GM23338 (cell line): ENCODE measurements at regions not wholly inside any gene's neighbourhood (a gene's known extent, or its start where the extent isn't known, plus 50 kb on each side); places are given as distances from the start of the nearest gene placed in this dataset.

Experiments used
- CREB1 ChIP-seq: fragments of 250-450 bp; sonication (Bioruptor Pico); IDR thresholded peaks from 2 replicates; pipeline ENCODE4 v1.5.0; 2020; ENCODE audit warnings: low read depth, mild to moderate bottlenecking, moderate library complexity
- EZH2 ChIP-seq: fragments of 200-600 bp; sonication (generic); IDR thresholded peaks from one replicate; pipeline ENCODE4 v1.8.0; 2017; ENCODE audit warnings: antibody characterized with exemption, mild to moderate bottlenecking, low read depth; ENCODE audit not compliant: unreplicated experiment
- EZH2phosphoT487 ChIP-seq: fragments of 200-600 bp; sonication (generic); IDR thresholded peaks from one replicate; pipeline ENCODE4 v1.8.1; 2018; ENCODE audit warnings: antibody characterized with exemption; ENCODE audit not compliant: unreplicated experiment
- POLR2AphosphoS5 ChIP-seq: IDR thresholded peaks from 2 replicates; pipeline ENCODE4 v1.6.1; 2016; ENCODE audit warnings: antibody characterized with exemption, low read depth
- ZNF462 ChIP-seq: fragments of 250-450 bp; sonication (Bioruptor Pico); IDR thresholded peaks from 2 replicates; pipeline ENCODE4 v1.5.0; 2020; ENCODE audit warnings: mild to moderate bottlenecking, moderate library complexity
- TF ChIP-seq, protein P1 (sequence below), 2 experiments: fragments of 200-600 bp in 1 of 2; sonication (generic) in 1 of 2; conservative IDR thresholded peaks; 2 replicates each; pipeline versions ENCODE4 v1.5.1 to v1.6.1; 2016 to 2017; ENCODE audit warnings: antibody characterized with exemption in 2 of 2, low read depth in 2 of 2, mild to moderate bottlenecking in 2 of 2, moderate library complexity in 1 of 2
- TF ChIP-seq, protein P2 (sequence below): IDR thresholded peaks from one replicate; pipeline ENCODE4 v1.6.1; 2018; ENCODE audit warnings: antibody characterized with exemption; ENCODE audit not compliant: unreplicated experiment

- TF ChIP-seq, protein P1, sequence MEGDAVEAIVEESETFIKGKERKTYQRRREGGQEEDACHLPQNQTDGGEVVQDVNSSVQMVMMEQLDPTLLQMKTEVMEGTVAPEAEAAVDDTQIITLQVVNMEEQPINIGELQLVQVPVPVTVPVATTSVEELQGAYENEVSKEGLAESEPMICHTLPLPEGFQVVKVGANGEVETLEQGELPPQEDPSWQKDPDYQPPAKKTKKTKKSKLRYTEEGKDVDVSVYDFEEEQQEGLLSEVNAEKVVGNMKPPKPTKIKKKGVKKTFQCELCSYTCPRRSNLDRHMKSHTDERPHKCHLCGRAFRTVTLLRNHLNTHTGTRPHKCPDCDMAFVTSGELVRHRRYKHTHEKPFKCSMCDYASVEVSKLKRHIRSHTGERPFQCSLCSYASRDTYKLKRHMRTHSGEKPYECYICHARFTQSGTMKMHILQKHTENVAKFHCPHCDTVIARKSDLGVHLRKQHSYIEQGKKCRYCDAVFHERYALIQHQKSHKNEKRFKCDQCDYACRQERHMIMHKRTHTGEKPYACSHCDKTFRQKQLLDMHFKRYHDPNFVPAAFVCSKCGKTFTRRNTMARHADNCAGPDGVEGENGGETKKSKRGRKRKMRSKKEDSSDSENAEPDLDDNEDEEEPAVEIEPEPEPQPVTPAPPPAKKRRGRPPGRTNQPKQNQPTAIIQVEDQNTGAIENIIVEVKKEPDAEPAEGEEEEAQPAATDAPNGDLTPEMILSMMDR (conservative IDR thresholded peaks at IDR 0.05; ENCODE audit: low read depth in 2 of 2): no peak
- TF ChIP-seq, protein P2, sequence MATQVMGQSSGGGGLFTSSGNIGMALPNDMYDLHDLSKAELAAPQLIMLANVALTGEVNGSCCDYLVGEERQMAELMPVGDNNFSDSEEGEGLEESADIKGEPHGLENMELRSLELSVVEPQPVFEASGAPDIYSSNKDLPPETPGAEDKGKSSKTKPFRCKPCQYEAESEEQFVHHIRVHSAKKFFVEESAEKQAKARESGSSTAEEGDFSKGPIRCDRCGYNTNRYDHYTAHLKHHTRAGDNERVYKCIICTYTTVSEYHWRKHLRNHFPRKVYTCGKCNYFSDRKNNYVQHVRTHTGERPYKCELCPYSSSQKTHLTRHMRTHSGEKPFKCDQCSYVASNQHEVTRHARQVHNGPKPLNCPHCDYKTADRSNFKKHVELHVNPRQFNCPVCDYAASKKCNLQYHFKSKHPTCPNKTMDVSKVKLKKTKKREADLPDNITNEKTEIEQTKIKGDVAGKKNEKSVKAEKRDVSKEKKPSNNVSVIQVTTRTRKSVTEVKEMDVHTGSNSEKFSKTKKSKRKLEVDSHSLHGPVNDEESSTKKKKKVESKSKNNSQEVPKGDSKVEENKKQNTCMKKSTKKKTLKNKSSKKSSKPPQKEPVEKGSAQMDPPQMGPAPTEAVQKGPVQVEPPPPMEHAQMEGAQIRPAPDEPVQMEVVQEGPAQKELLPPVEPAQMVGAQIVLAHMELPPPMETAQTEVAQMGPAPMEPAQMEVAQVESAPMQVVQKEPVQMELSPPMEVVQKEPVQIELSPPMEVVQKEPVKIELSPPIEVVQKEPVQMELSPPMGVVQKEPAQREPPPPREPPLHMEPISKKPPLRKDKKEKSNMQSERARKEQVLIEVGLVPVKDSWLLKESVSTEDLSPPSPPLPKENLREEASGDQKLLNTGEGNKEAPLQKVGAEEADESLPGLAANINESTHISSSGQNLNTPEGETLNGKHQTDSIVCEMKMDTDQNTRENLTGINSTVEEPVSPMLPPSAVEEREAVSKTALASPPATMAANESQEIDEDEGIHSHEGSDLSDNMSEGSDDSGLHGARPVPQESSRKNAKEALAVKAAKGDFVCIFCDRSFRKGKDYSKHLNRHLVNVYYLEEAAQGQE: no peak
- no peak for TF ChIP-seq POLR2AphosphoS5
- no peak for TF ChIP-seq EZH2
- TF ChIP-seq CREB1 (CRISPR knock-in tag): no peak
- TF ChIP-seq ZNF462 (CRISPR knock-in tag): no peak
- TF ChIP-seq EZH2phosphoT487: no peak
Observed at GRCh38 chr2:40962026-40962425, 510.1 kb upstream of the SLC8A1 start.
